SHP77 (cell line): ENCODE measurements at regions not wholly inside any gene's neighbourhood (a gene's known extent, or its start where the extent isn't known, plus 50 kb on each side); places are given as distances from the start of the nearest gene placed in this dataset.
"Not testable (repeated sequence)": the region's sequence is repeated elsewhere in the genome, so short reads cannot be mapped to it uniquely, and the experiment has no call there.

Source experiments
- DNase-seq, 2 experiments: peaks; one replicate each; lab custom pipeline; 2025; lab: John Stamatoyannopoulos, UW

- no peak for DNase-seq
These were observed 780.0 kb downstream of the SORCS1 start for GRCh38 chr10:106384496-106384895.

GRCh38 chr10:106380706-106381105, 783.8 kb downstream of the SORCS1 start:
- DNase-seq = no peak

- no peak for DNase-seq
These were observed 786.3 kb downstream of the SORCS1 start for GRCh38 chr10:106378251-106378650.

- no peak for DNase-seq
These were observed 793.8 kb downstream of the SORCS1 start for GRCh38 chr10:106370751-106371150.

- no peak for DNase-seq
These were observed 803.6 kb downstream of the SORCS1 start for GRCh38 chr10:106360870-106361269.

GRCh38 chr10:106355450-106355849, 809.1 kb downstream of the SORCS1 start:
- DNase-seq = peak in 1 of 2 experiments; percentile 1

GRCh38 chr10:106348933-106349332, 815.6 kb downstream of the SORCS1 start:
- DNase-seq = no peak

GRCh38 chr10:106347547-106347946, 817.0 kb downstream of the SORCS1 start:
- DNase-seq = no peak

- DNase-seq = not testable (repeated sequence)
These were observed 821.0 kb downstream of the SORCS1 start for GRCh38 chr10:106343539-106343938.

- no peak for DNase-seq
These were observed 823.1 kb downstream of the SORCS1 start for GRCh38 chr10:106341356-106341755.

- DNase-seq = no peak
These were observed 826.0 kb downstream of the SORCS1 start for GRCh38 chr10:106338486-106338885.

- DNase-seq = no peak
These were observed 827.6 kb downstream of the SORCS1 start for GRCh38 chr10:106336874-106337273.

GRCh38 chr10:106327747-106328146, 836.8 kb downstream of the SORCS1 start:
- no peak for DNase-seq

- DNase-seq = no peak
These were observed 843.6 kb downstream of the SORCS1 start for GRCh38 chr10:106320876-106321275.

- no peak for DNase-seq
These were observed 844.4 kb downstream of the SORCS1 start for GRCh38 chr10:106320078-106320477.

GRCh38 chr10:106317554-106317953, 847.0 kb downstream of the SORCS1 start:
- DNase-seq = no peak

- DNase-seq = no peak
These were observed 851.5 kb downstream of the SORCS1 start for GRCh38 chr10:106313041-106313440.

GRCh38 chr10:106312087-106312486, 852.4 kb downstream of the SORCS1 start:
- DNase-seq = no peak

- DNase-seq = no peak
These were observed 852.9 kb downstream of the SORCS1 start for GRCh38 chr10:106311590-106311989.

GRCh38 chr10:106310596-106310995, 853.9 kb downstream of the SORCS1 start:
- DNase-seq = no peak

- DNase-seq = no peak
These were observed 855.1 kb downstream of the SORCS1 start for GRCh38 chr10:106309376-106309775.

- no peak for DNase-seq
These were observed 856.2 kb downstream of the SORCS1 start for GRCh38 chr10:106308284-106308683.

GRCh38 chr10:106304056-106304455, 860.5 kb downstream of the SORCS1 start:
- no peak for DNase-seq

GRCh38 chr10:106302961-106303360, 861.5 kb downstream of the SORCS1 start:
- DNase-seq = no peak

- DNase-seq = no peak
These were observed 863.4 kb downstream of the SORCS1 start for GRCh38 chr10:106301146-106301545.
